H9 (cell line): ENCODE measurements at regions not wholly inside any gene's neighbourhood (a gene's known extent, or its start where the extent isn't known, plus 50 kb on each side); places are given as distances from the start of the nearest gene placed in this dataset.

ENCODE experiments used
- DNase-seq: peaks from one replicate; pipeline ENCODE4 v3.0.0-alpha.2; 2017
- H2AFZ ChIP-seq: one replicate; pipeline ENCODE4 v1.6.1; 2013; ENCODE audit warnings: mild to moderate bottlenecking, low read length, control low read depth, moderate library complexity
- H2AK5ac ChIP-seq: 2 replicates; pipeline ENCODE4 v1.6.1; 2013; ENCODE audit warnings: low read length, control low read depth, mixed read lengths; ENCODE audit not compliant: insufficient read length
- H2BK120ac ChIP-seq: one replicate; pipeline ENCODE4 v1.6.1; 2013; ENCODE audit warnings: low read depth, mild to moderate bottlenecking, low read length, control low read depth, inconsistent platforms; ENCODE audit not compliant: poor library complexity, severe bottlenecking
- H2BK12ac ChIP-seq: 2 replicates; pipeline ENCODE4 v1.6.1; 2013; ENCODE audit warnings: low read length, control low read depth, mixed read lengths, low read depth; ENCODE audit not compliant: insufficient read length
- H2BK15ac ChIP-seq: 2 replicates; pipeline ENCODE4 v1.6.1; 2013; ENCODE audit warnings: low read depth, low read length, control low read depth
- H2BK20ac ChIP-seq: one replicate; pipeline ENCODE4 v1.6.1; 2013; ENCODE audit warnings: low read depth, mild to moderate bottlenecking, low read length, control low read depth, inconsistent platforms; ENCODE audit not compliant: poor library complexity, severe bottlenecking
- H2BK5ac ChIP-seq: 2 replicates; pipeline ENCODE4 v1.6.1; 2013; ENCODE audit warnings: low read length, control low read depth, mixed read lengths; ENCODE audit not compliant: insufficient read length
- H3K14ac ChIP-seq: 2 replicates; pipeline ENCODE4 v1.6.1; 2013; ENCODE audit warnings: low read length, control low read depth; ENCODE audit not compliant: insufficient read depth
- H3K18ac ChIP-seq: 2 replicates; pipeline ENCODE4 v1.6.1; 2013; ENCODE audit warnings: low read depth, mild to moderate bottlenecking, mixed read lengths, low read length, control low read depth; ENCODE audit not compliant: insufficient read length
- H3K23ac ChIP-seq: 2 replicates; pipeline ENCODE4 v1.6.1; 2013; ENCODE audit warnings: low read length, control low read depth, mixed read lengths, low read depth; ENCODE audit not compliant: insufficient read length
- H3K23me2 ChIP-seq: 2 replicates; pipeline ENCODE4 v1.6.1; 2013; ENCODE audit warnings: low read depth, mild to moderate bottlenecking, mixed read lengths, low read length, control low read depth; ENCODE audit not compliant: insufficient read length, poor library complexity, severe bottlenecking
- H3K27ac ChIP-seq: 2 replicates; pipeline ENCODE4 v1.5.1; 2013; ENCODE audit warnings: low read length, control low read depth, mixed read lengths, low read depth; ENCODE audit not compliant: insufficient read length
- H3K27me3 ChIP-seq: 2 replicates; pipeline ENCODE4 v1.6.1; 2013; ENCODE audit warnings: low read length, control low read depth, inconsistent platforms; ENCODE audit not compliant: insufficient read depth
- H3K4ac ChIP-seq: 2 replicates; pipeline ENCODE4 v1.6.1; 2013; ENCODE audit warnings: low read depth, mild to moderate bottlenecking, control low read depth, inconsistent platforms, low read length, moderate library complexity
- H3K4me1 ChIP-seq: 2 replicates; pipeline ENCODE4 v1.6.1; 2013; ENCODE audit warnings: low read length, control low read depth, inconsistent platforms; ENCODE audit not compliant: insufficient read depth
- H3K4me2 ChIP-seq: 2 replicates; pipeline ENCODE4 v1.6.1; 2013; ENCODE audit warnings: low read length, control low read depth, mixed read lengths; ENCODE audit not compliant: insufficient read length, insufficient read depth
- H3K56ac ChIP-seq: 2 replicates; pipeline ENCODE4 v1.6.1; 2013; ENCODE audit warnings: low read depth, mild to moderate bottlenecking, mixed read lengths, low read length, control low read depth; ENCODE audit not compliant: insufficient read length
- H3K79me1 ChIP-seq: 2 replicates; pipeline ENCODE4 v1.6.1; 2013; ENCODE audit warnings: low read depth, mild to moderate bottlenecking, moderate library complexity, low read length, control low read depth, inconsistent platforms; ENCODE audit not compliant: insufficient read depth, poor library complexity, severe bottlenecking
- H3K79me2 ChIP-seq: 2 replicates; pipeline ENCODE4 v1.6.1; 2013; ENCODE audit warnings: low read length, control low read depth, inconsistent platforms; ENCODE audit not compliant: insufficient read depth
- H3K9ac ChIP-seq: 2 replicates; pipeline ENCODE4 v1.6.1; 2013; ENCODE audit warnings: low read length, control low read depth, mixed read lengths; ENCODE audit not compliant: insufficient read length; ENCODE audit errors: extremely low read depth
- H3K9me3 ChIP-seq: one replicate; pipeline ENCODE4 v1.6.1; 2013; ENCODE audit warnings: low read depth, low read length, inconsistent platforms; ENCODE audit not compliant: control insufficient read depth
- H3T11ph ChIP-seq: one replicate; pipeline ENCODE4 v1.6.1; 2013; ENCODE audit warnings: mild to moderate bottlenecking, low read length, control low read depth, inconsistent platforms
- H4K20me1 ChIP-seq: one replicate; pipeline ENCODE4 v1.6.1; 2013; ENCODE audit not compliant: control insufficient read depth, insufficient read length, insufficient read depth
- H4K5ac ChIP-seq: 2 replicates; pipeline ENCODE4 v1.6.1; 2013; ENCODE audit warnings: low read depth, mild to moderate bottlenecking, mixed read lengths, low read length, control low read depth; ENCODE audit not compliant: insufficient read length
- H4K8ac ChIP-seq: replicated peaks from 2 replicates; pipeline ENCODE4 v1.6.1; 2013; ENCODE audit warnings: low read length, control low read depth, mixed read lengths, low read depth; ENCODE audit not compliant: insufficient read length
- H4K91ac ChIP-seq: 2 replicates; pipeline ENCODE4 v1.6.1; 2013; ENCODE audit warnings: low read depth, mild to moderate bottlenecking, moderate library complexity, mixed read lengths, low read length, control low read depth; ENCODE audit not compliant: insufficient read length
- H3K27ac Mint-ChIP-seq, 3 experiments: 2 replicates in 2 of 3; 3 replicates in 1 of 3; pipeline ENCODE4 v1.8.0; 2020 to 2021; ENCODE audit warnings: mixed read lengths in 3 of 3, mild to moderate bottlenecking in 1 of 3, moderate library complexity in 1 of 3
- H3K27me3 Mint-ChIP-seq: 2 replicates; pipeline ENCODE4 v1.8.0; 2021; ENCODE audit warnings: low read depth, mild to moderate bottlenecking, moderate library complexity, mixed read lengths
- H3K36me3 Mint-ChIP-seq, 3 experiments: 2 replicates in 2 of 3; 3 replicates in 1 of 3; pipeline ENCODE4 v1.8.0; 2020 to 2021; ENCODE audit warnings: low read depth in 3 of 3, mixed read lengths in 3 of 3; ENCODE audit not compliant: insufficient read depth in 1 of 3
- H3K4me1 Mint-ChIP-seq, 2 experiments: 2 replicates each; pipeline ENCODE4 v1.8.0; 2020; ENCODE audit warnings: mixed read lengths in 2 of 2
- H3K4me3 Mint-ChIP-seq, 2 experiments: 2 replicates in 1 of 2; 3 replicates in 1 of 2; pipeline ENCODE4 v1.8.0; 2020 to 2021; ENCODE audit warnings: mild to moderate bottlenecking in 2 of 2, mixed read lengths in 2 of 2, moderate library complexity in 1 of 2
- H3K9me3 Mint-ChIP-seq, 2 experiments: 2 replicates in 1 of 2; 3 replicates in 1 of 2; pipeline ENCODE4 v1.8.0; 2020; ENCODE audit warnings: mild to moderate bottlenecking in 2 of 2, mixed read lengths in 2 of 2, moderate library complexity in 1 of 2
- WGBS: extraction: QIAGEN DNeasy Blood & Tissue Kit; methylation state at CpG from one replicate; pipeline ENCODE4 v1.1.7; 2013; ENCODE audit warnings: missing lambda C conversion rate, low lambda C conversion rate, mixed read lengths; ENCODE audit not compliant: insufficient read length; ENCODE audit errors: extremely low coverage; 5-methylcytosine and 5-hydroxymethylcytosine counted together
- TF ChIP-seq, protein P1 (sequence below): fragments of 200-600 bp; sonication (generic); conservative IDR thresholded peaks from 3 replicates; pipeline ENCODE4 v1.8.0; 2021; ENCODE audit warnings: antibody characterized with exemption, mild to moderate bottlenecking

DNA sequence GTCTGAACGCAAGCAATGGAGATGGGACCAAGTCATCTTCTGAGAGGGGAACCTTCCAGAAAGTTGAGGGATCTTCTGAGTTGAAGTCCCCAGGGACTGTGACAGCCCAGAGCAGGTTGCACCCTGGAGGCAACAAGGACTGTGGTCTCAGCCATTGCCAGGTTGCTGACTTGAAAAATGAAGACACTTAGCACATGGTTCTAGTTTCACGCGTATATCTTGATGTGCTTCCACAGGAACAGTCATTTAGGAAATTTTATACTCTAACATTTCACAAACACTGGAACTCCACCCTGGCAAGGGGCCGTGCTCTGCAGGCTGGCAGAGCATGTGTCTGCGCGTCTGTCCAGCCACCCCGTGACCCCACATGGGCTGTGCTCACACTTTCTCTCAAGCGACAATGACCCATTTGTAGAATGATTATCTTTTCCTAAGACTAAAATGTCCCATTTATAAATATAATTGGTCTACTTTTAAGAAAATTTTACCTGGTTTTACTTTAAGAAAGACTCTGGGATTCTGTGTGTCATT is 157.0 kb downstream of the ERMARD start:
- Histone ChIP-seq H3K27ac (no peak overlapping the region), H2AFZ (no peak overlapping the region), H3K4ac (no peak overlapping the region), H2BK12ac (no peak overlapping the region), H2BK20ac (no peak overlapping the region), H4K8ac (no peak overlapping the region), H3T11ph (no peak overlapping the region), H3K14ac (no peak overlapping the region), H2BK15ac (no peak overlapping the region), H3K27me3 (no peaks in the 10 kb centered on the region), H3K4me1 (no peaks in the 10 kb centered on the region), H3K79me2 (no peaks in the 10 kb centered on the region), H4K91ac (no peak overlapping the region), H4K5ac (no peak overlapping the region), H3K56ac (no peak overlapping the region), H3K23ac (no peak overlapping the region), H3K9ac (no peak overlapping the region), H3K9me3 (no peaks in the 10 kb centered on the region), H3K79me1 (no peaks in the 10 kb centered on the region), H2BK5ac (no peak overlapping the region), H3K23me2 (no peaks in the 10 kb centered on the region), H2AK5ac (no peak overlapping the region), H2BK120ac (no peak overlapping the region), H4K20me1 (no peaks in the 10 kb centered on the region), H3K4me2 (no peak overlapping the region), H3K18ac (no peak overlapping the region)
- TF ChIP-seq, protein P1, sequence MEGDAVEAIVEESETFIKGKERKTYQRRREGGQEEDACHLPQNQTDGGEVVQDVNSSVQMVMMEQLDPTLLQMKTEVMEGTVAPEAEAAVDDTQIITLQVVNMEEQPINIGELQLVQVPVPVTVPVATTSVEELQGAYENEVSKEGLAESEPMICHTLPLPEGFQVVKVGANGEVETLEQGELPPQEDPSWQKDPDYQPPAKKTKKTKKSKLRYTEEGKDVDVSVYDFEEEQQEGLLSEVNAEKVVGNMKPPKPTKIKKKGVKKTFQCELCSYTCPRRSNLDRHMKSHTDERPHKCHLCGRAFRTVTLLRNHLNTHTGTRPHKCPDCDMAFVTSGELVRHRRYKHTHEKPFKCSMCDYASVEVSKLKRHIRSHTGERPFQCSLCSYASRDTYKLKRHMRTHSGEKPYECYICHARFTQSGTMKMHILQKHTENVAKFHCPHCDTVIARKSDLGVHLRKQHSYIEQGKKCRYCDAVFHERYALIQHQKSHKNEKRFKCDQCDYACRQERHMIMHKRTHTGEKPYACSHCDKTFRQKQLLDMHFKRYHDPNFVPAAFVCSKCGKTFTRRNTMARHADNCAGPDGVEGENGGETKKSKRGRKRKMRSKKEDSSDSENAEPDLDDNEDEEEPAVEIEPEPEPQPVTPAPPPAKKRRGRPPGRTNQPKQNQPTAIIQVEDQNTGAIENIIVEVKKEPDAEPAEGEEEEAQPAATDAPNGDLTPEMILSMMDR, result no peak
- Mint-ChIP-seq H3K4me3 (no peak overlapping the region), H3K36me3 (no peaks in the 10 kb centered on the region), H3K27me3 (peaks cover 3% of the 10 kb centered on the region), H3K4me1 (peaks cover 4 to 6% of the 10 kb centered on the region in 2 experiments; a peak in 3 of 4 replicates), H3K27ac (no peak overlapping the region), H3K9me3 (no peaks in the 10 kb centered on the region; a peak in 1 of 5 replicates)
- no CpG with 5 or more reads among the region's 8 CpGs for WGBS
- no peak for DNase-seq
